Endodermal cell (in vitro differentiated cells): ENCODE measurements at regions not wholly inside any gene's neighbourhood (a gene's known extent, or its start where the extent isn't known, plus 50 kb on each side); places are given as distances from the start of the nearest gene placed in this dataset.

Experiments
- DNase-seq: peaks from one replicate; pipeline ENCODE4 v3.0.0-alpha.2; 2017
- H3K27ac ChIP-seq: 2 replicates; pipeline ENCODE4 v1.5.1; 2013; ENCODE audit warnings: mild to moderate bottlenecking, low read depth, low read length, moderate library complexity
- H3K27me3 ChIP-seq: 2 replicates; pipeline ENCODE4 v1.6.1; 2013; ENCODE audit warnings: mild to moderate bottlenecking, low read length, moderate library complexity; ENCODE audit not compliant: insufficient read depth, control insufficient read depth, poor library complexity, severe bottlenecking
- H3K36me3 ChIP-seq: 2 replicates; pipeline ENCODE4 v1.7.0; 2013; ENCODE audit warnings: mild to moderate bottlenecking, low read length, moderate library complexity; ENCODE audit not compliant: control insufficient read depth, insufficient read depth
- H3K4me1 ChIP-seq: one replicate; pipeline ENCODE4 v1.7.0; 2013; ENCODE audit warnings: low read length; ENCODE audit not compliant: control insufficient read depth, insufficient read depth
- H3K4me3 ChIP-seq: 2 replicates; pipeline ENCODE4 v1.5.1; 2013; ENCODE audit warnings: mild to moderate bottlenecking, low read length, moderate library complexity
- H3K9ac ChIP-seq: 2 replicates; pipeline ENCODE4 v1.6.1; 2013; ENCODE audit warnings: mild to moderate bottlenecking, low read length, moderate library complexity; ENCODE audit not compliant: poor library complexity, severe bottlenecking; ENCODE audit errors: extremely low read depth
- H3K9me3 ChIP-seq: 2 replicates; pipeline ENCODE4 v1.6.1; 2013; ENCODE audit warnings: mild to moderate bottlenecking, low read length, moderate library complexity; ENCODE audit not compliant: control insufficient read depth
- H3K27ac Mint-ChIP-seq: 2 replicates; pipeline ENCODE4 v1.8.0; 2020; ENCODE audit warnings: mixed read lengths
- H3K27me3 Mint-ChIP-seq: 2 replicates; pipeline ENCODE4 v1.8.0; 2021; ENCODE audit warnings: mild to moderate bottlenecking, mixed read lengths; ENCODE audit not compliant: insufficient read depth
- H3K36me3 Mint-ChIP-seq: 2 replicates; pipeline ENCODE4 v1.8.0; 2020; ENCODE audit warnings: low read depth, mixed read lengths
- H3K4me1 Mint-ChIP-seq: 2 replicates; pipeline ENCODE4 v1.8.0; 2020; ENCODE audit warnings: mixed read lengths
- H3K4me3 Mint-ChIP-seq: 2 replicates; pipeline ENCODE4 v1.8.0; 2020; ENCODE audit warnings: mild to moderate bottlenecking, moderate library complexity, mixed read lengths
- H3K9me3 Mint-ChIP-seq: 2 replicates; pipeline ENCODE4 v1.8.0; 2020; ENCODE audit warnings: mild to moderate bottlenecking, mixed read lengths
- WGBS, 2 experiments: methylation state at CpG; one replicate each; pipeline versions ENCODE4 v1.1.5 to v1.1.7; 2013; ENCODE audit warnings: missing lambda C conversion rate in 2 of 2, mixed read lengths in 1 of 2; ENCODE audit not compliant: insufficient coverage in 1 of 2, insufficient read length in 1 of 2; 5-methylcytosine and 5-hydroxymethylcytosine counted together
- TF ChIP-seq, protein P1 (sequence below): fragments of 200-600 bp; sonication (generic); conservative IDR thresholded peaks from 2 replicates; pipeline ENCODE4 v1.5.0; 2021; ENCODE audit warnings: antibody characterized with exemption, mild to moderate bottlenecking

DNA sequence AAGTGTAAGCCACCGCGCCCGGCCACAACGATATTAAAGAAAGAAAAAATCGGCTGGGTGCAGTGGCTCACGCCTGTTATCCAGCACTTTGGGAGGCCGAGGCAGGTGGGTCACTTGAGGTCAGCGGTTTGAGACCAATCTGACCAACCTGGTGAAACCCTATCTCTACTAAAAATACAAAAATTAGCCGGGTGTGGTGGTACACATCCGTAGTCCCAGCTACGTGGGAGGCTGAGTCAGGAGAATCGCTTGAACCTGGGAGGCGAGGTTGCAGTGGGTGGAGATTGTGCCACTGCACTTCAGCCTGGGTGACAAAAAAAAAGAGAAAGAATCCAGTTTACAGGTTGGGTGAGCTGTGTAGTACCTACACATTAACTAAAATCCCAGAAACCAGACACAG lies 99.9 kb upstream of the CACNA1A start:
- Histone ChIP-seq H3K9me3 (no peaks in the 10 kb centered on the region), H3K27ac (no peak overlapping the region), H3K27me3 (no peaks in the 10 kb centered on the region), H3K9ac (no peak overlapping the region), H3K4me3 (no peak overlapping the region), H3K4me1 (peaks cover 7% of the 10 kb centered on the region), H3K36me3 (no peaks in the 10 kb centered on the region)
- 95% methylated on average over 13 of the region's 13 CpGs; no CpG with 5 or more reads in 1 of the 2 experiments for WGBS, 2 experiments
- Mint-ChIP-seq H3K9me3 (no peaks in the 10 kb centered on the region), H3K27me3 (no peaks in the 10 kb centered on the region), H3K4me1 (peaks cover 21% of the 10 kb centered on the region), H3K4me3 (no peak overlapping the region), H3K36me3 (no peaks in the 10 kb centered on the region), H3K27ac (no peak overlapping the region)
- no peak for DNase-seq
- TF ChIP-seq, protein P1, sequence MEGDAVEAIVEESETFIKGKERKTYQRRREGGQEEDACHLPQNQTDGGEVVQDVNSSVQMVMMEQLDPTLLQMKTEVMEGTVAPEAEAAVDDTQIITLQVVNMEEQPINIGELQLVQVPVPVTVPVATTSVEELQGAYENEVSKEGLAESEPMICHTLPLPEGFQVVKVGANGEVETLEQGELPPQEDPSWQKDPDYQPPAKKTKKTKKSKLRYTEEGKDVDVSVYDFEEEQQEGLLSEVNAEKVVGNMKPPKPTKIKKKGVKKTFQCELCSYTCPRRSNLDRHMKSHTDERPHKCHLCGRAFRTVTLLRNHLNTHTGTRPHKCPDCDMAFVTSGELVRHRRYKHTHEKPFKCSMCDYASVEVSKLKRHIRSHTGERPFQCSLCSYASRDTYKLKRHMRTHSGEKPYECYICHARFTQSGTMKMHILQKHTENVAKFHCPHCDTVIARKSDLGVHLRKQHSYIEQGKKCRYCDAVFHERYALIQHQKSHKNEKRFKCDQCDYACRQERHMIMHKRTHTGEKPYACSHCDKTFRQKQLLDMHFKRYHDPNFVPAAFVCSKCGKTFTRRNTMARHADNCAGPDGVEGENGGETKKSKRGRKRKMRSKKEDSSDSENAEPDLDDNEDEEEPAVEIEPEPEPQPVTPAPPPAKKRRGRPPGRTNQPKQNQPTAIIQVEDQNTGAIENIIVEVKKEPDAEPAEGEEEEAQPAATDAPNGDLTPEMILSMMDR, result no peak

DNA sequence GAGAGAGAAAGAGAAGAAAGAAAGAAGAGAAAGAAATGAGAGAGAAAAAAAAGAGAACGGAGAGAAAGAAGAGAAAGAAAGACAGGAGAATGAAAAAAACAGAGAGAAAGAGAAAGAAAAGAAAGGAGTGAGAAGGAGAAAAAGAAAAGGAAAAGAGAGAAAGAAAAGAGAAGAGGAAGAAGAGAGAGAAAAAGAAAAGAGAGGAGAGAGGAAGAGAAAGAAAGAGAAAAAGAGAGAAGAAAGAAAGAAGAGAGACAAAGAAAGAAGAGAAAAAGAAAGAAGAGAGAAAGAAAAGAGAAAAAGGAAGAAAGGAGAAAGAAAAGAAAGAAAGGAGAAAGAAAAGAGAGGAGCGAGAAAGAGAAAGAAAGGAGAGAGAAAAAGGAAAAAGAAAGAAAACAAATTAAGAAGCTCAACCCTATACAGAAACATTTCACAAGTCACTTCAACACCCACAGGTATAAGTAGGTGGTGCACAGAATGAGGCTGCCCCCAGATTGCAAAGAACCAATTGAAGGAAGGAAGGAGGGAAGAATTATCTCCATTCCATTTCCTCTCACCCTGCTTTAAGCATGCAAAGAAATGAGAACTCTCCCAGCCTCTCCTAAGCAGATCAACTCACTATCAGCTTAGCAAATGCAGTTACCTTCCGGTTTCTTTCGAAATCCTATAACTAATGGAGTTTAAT lies 98.8 kb upstream of the CACNA1A start:
- H3K27me3 Mint-ChIP-seq, result no peaks in the 10 kb centered on the region
- no peak overlapping the region for H3K9ac ChIP-seq
- no peak overlapping the region for H3K4me3 Mint-ChIP-seq
- H3K9me3 ChIP-seq, result no peaks in the 10 kb centered on the region
- H3K36me3 ChIP-seq, result no peaks in the 10 kb centered on the region
- H3K27ac ChIP-seq, result no peak overlapping the region
- peaks cover 5% of the 10 kb centered on the region for H3K4me1 ChIP-seq
- TF ChIP-seq, protein P1, result no peak
- no peak overlapping the region for H3K27ac Mint-ChIP-seq
- DNase-seq, result no peak
- 79 to 91% methylated on average over 3 to 4 of the region's 4 CpGs for WGBS, 2 experiments
- no peak overlapping the region for H3K4me3 ChIP-seq
- H3K9me3 Mint-ChIP-seq, result no peaks in the 10 kb centered on the region
- peaks cover 17% of the 10 kb centered on the region for H3K4me1 Mint-ChIP-seq
- no peaks in the 10 kb centered on the region for H3K27me3 ChIP-seq
- H3K36me3 Mint-ChIP-seq, result no peaks in the 10 kb centered on the region

DNA sequence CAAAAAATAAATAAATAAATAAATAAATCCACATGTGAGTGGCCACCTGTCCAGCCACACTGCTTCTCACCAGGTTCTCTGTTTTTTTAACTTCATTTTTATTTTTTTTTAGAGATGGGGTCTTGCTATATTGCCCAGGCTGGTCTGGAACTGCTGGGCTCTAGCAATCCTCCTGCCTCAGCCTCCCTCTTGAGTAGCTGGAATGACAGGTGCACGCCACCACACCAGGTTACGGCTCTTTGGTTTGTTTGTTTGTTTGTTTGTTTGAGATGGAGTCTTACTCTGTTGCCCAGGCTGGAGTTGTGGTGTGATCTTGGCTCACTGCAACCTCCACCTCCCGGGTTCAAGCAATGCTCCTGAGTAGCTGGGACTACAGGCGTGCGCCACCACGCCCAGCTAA lies 94.5 kb upstream of the CACNA1A start:
- Mint-ChIP-seq H3K27ac (no peak overlapping the region), H3K27me3 (peaks cover 2% of the 10 kb centered on the region), H3K4me3 (no peak overlapping the region), H3K36me3 (no peaks in the 10 kb centered on the region), H3K4me1 (peaks cover 11% of the 10 kb centered on the region), H3K9me3 (no peaks in the 10 kb centered on the region)
- Histone ChIP-seq H3K36me3 (no peaks in the 10 kb centered on the region), H3K4me3 (no peak overlapping the region), H3K9me3 (no peaks in the 10 kb centered on the region), H3K4me1 (no peaks in the 10 kb centered on the region), H3K27ac (no peak overlapping the region), H3K27me3 (no peaks in the 10 kb centered on the region), H3K9ac (no peak overlapping the region)
- 79 to 82% methylated on average over 4 to 5 of the region's 6 CpGs for WGBS, 2 experiments
- TF ChIP-seq, protein P1, result no peak
- DNase-seq, result no peak
